NCI-H446 treated with DMSO at 0.1 percent for 48 hours (cell line): ENCODE measurements at regions not wholly inside any gene's neighbourhood (a gene's known extent, or its start where the extent isn't known, plus 50 kb on each side); places are given as distances from the start of the nearest gene placed in this dataset.

Experiments
- DNase-seq: peaks from one replicate; lab custom pipeline; 2025; lab: John Stamatoyannopoulos, UW

GRCh38 chr3:59580996-59581395 is 531.2 kb upstream of the CFAP20DC start:
- DNase-seq, result no peak

- DNase-seq, result no peak
Measured at GRCh38 chr3:59580499-59580898, 530.7 kb upstream of the CFAP20DC start.

- DNase-seq, result no peak
Measured at GRCh38 chr3:59578129-59578528, 528.3 kb upstream of the CFAP20DC start.

GRCh38 chr3:59576606-59577005 is 526.8 kb upstream of the CFAP20DC start:
- no peak for DNase-seq

- peak; percentile 84 for DNase-seq
Measured at GRCh38 chr3:59575113-59576001, 525.5 kb upstream of the CFAP20DC start.

GRCh38 chr3:59573911-59574310 is 524.1 kb upstream of the CFAP20DC start:
- DNase-seq, result no peak

GRCh38 chr3:59572106-59572505 is 522.3 kb upstream of the CFAP20DC start:
- no peak for DNase-seq

GRCh38 chr3:59570806-59571205 is 521.0 kb upstream of the CFAP20DC start:
- no peak for DNase-seq

- DNase-seq, result no peak
Measured at GRCh38 chr3:59567661-59568060, 517.8 kb upstream of the CFAP20DC start.

- DNase-seq, result no peak
Measured at GRCh38 chr3:59566481-59566975, 516.7 kb upstream of the CFAP20DC start.

- DNase-seq, result no peak
Measured at GRCh38 chr3:59565125-59565524, 515.3 kb upstream of the CFAP20DC start.

GRCh38 chr3:59563966-59564365 is 514.1 kb upstream of the CFAP20DC start:
- DNase-seq, result no peak

GRCh38 chr3:59563072-59563605 is 513.3 kb upstream of the CFAP20DC start:
- peak; percentile 12 for DNase-seq

- peak; percentile 54 for DNase-seq
Measured at GRCh38 chr3:59559721-59560435, 510.1 kb upstream of the CFAP20DC start.

- no peak for DNase-seq
Measured at GRCh38 chr3:59558906-59559720, 509.3 kb upstream of the CFAP20DC start.

GRCh38 chr3:59555593-59556315 is 505.9 kb upstream of the CFAP20DC start:
- DNase-seq, result no peak

GRCh38 chr3:59553076-59553475 is 503.3 kb upstream of the CFAP20DC start:
- DNase-seq, result no peak

- DNase-seq, result no peak
Measured at GRCh38 chr3:59551834-59552233, 502.0 kb upstream of the CFAP20DC start.

- DNase-seq, result no peak
Measured at GRCh38 chr3:59549962-59550361, 500.1 kb upstream of the CFAP20DC start.

GRCh38 chr3:59547874-59548273 is 498.0 kb upstream of the CFAP20DC start:
- DNase-seq, result no peak

GRCh38 chr3:59546522-59546921 is 496.7 kb upstream of the CFAP20DC start:
- DNase-seq, result no peak
